ENCODE measurements at regions not wholly inside any gene's neighbourhood (a gene's known extent, or its start where the extent isn't known, plus 50 kb on each side); places are given as distances from the start of the nearest gene placed in this dataset.

DNA sequence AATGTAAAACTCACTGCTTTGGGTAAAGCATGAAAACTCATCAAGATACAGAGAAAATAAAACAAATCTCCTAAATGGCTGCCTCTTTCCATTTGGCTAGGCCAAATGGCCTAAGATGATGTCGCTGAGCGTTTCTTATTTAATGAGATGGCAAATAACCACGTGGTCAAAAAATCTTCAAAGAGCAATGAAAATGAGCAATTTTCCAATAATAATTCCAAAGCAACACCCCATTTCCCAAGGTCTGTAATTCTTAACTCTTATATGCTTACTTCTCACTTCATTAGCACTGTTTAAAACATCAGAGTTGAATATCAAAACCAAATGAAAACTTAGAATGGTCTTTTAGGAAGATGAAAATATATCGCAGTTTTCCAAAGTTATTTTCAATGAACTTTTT is 222.3 kb upstream of the MID1 start:
- no peaks in the 10 kb centered on the region for H3K9me3 ChIP-seq
- H3K27me3 ChIP-seq, result no peaks in the 10 kb centered on the region
- no peak overlapping the region for H3K4me3 ChIP-seq
- no peaks in the 10 kb centered on the region for H3K36me3 ChIP-seq
- H3K4me1 ChIP-seq, result no peaks in the 10 kb centered on the region
- ATAC-seq, result no peak
- H3K27ac ChIP-seq, result no peak overlapping the region
- WGBS, 2 donors (ENCODE audit: low coverage in 1 of 2), result 74 to 78% methylated on average over 4 of the region's 4 CpGs
- TF ChIP-seq, protein P1, sequence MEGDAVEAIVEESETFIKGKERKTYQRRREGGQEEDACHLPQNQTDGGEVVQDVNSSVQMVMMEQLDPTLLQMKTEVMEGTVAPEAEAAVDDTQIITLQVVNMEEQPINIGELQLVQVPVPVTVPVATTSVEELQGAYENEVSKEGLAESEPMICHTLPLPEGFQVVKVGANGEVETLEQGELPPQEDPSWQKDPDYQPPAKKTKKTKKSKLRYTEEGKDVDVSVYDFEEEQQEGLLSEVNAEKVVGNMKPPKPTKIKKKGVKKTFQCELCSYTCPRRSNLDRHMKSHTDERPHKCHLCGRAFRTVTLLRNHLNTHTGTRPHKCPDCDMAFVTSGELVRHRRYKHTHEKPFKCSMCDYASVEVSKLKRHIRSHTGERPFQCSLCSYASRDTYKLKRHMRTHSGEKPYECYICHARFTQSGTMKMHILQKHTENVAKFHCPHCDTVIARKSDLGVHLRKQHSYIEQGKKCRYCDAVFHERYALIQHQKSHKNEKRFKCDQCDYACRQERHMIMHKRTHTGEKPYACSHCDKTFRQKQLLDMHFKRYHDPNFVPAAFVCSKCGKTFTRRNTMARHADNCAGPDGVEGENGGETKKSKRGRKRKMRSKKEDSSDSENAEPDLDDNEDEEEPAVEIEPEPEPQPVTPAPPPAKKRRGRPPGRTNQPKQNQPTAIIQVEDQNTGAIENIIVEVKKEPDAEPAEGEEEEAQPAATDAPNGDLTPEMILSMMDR (IDR thresholded peaks at IDR 0.05), result no peak
- TF ChIP-seq POLR2AphosphoS5 (IDR thresholded peaks at IDR 0.05) (no peak), EP300 (IDR thresholded peaks at IDR 0.05) (no peak), POLR2A (IDR thresholded peaks at IDR 0.05) (no peak)

GRCh38 chrX:10847333-10847732 is 226.9 kb upstream of the MID1 start:
- no peaks in the 10 kb centered on the region for H3K36me3 ChIP-seq
- H3K4me3 ChIP-seq, result no peak overlapping the region
- no peak for TF ChIP-seq POLR2AphosphoS5 (IDR thresholded peaks at IDR 0.05)
- no peaks in the 10 kb centered on the region for H3K4me1 ChIP-seq
- no peak for ATAC-seq
- H3K9me3 ChIP-seq, result no peaks in the 10 kb centered on the region
- no peaks in the 10 kb centered on the region for H3K27me3 ChIP-seq
- no peak overlapping the region for H3K27ac ChIP-seq

DNA sequence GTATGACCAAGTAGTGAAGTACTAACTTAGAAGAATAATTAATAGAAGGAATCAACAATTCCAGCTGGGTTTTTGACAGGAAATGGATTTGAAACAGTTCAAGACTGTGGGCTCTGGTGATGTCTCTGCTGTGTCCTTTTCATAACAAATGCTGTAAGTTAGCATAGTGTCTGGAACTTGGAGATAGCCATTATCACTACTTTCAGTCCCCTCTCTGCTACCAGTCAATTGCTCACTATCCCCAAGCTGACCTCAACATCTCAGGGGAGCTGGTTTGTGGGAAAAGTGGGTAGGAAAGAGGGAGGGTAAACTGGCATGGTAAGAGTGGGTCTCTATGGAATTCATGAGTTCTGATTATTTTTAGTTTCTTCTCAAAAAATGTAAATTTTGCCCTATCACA is 231.4 kb upstream of the MID1 start:
- Histone ChIP-seq H3K4me3 (no peak overlapping the region), H3K27me3 (no peaks in the 10 kb centered on the region), H3K4me1 (no peaks in the 10 kb centered on the region), H3K36me3 (no peaks in the 10 kb centered on the region), H3K27ac (no peak overlapping the region), H3K9me3 (no peaks in the 10 kb centered on the region)
- TF ChIP-seq, protein P1 (IDR thresholded peaks at IDR 0.05), result no peak
- TF ChIP-seq POLR2A (IDR thresholded peaks at IDR 0.05), result no peak
- TF ChIP-seq POLR2AphosphoS5 (IDR thresholded peaks at IDR 0.05), result no peak
- TF ChIP-seq EP300 (IDR thresholded peaks at IDR 0.05), result no peak
- no peak for ATAC-seq

- Histone ChIP-seq H3K27me3 (no peaks in the 10 kb centered on the region), H3K4me3 (no peak overlapping the region), H3K36me3 (no peaks in the 10 kb centered on the region), H3K9me3 (no peaks in the 10 kb centered on the region), H3K4me1 (no peaks in the 10 kb centered on the region), H3K27ac (no peak overlapping the region)
- no peak for TF ChIP-seq POLR2A (IDR thresholded peaks at IDR 0.05)
- TF ChIP-seq POLR2AphosphoS5 (IDR thresholded peaks at IDR 0.05), result no peak
- no peak for TF ChIP-seq EP300 (IDR thresholded peaks at IDR 0.05)
- TF ChIP-seq, protein P1 (IDR thresholded peaks at IDR 0.05), result no peak
- ATAC-seq, result no peak
- WGBS, 2 donors (ENCODE audit: low coverage in 1 of 2), result 36 to 71% methylated on average over 1 to 7 of the region's 7 CpGs
Observed at GRCh38 chrX:10854594-10854993, 234.2 kb upstream of the MID1 start.

- H3K4me3 ChIP-seq, result no peak overlapping the region
- 38 to 73% methylated on average over 2 of the region's 2 CpGs for WGBS, 2 donors (ENCODE audit: low coverage in 1 of 2)
- no peak for ATAC-seq
- no peaks in the 10 kb centered on the region for H3K4me1 ChIP-seq
- no peaks in the 10 kb centered on the region for H3K9me3 ChIP-seq
- H3K36me3 ChIP-seq, result no peaks in the 10 kb centered on the region
- no peaks in the 10 kb centered on the region for H3K27me3 ChIP-seq
- TF ChIP-seq EP300 (IDR thresholded peaks at IDR 0.05), result no peak
- no peak for TF ChIP-seq POLR2A (IDR thresholded peaks at IDR 0.05)
- no peak for TF ChIP-seq POLR2AphosphoS5 (IDR thresholded peaks at IDR 0.05)
- TF ChIP-seq, protein P1 (IDR thresholded peaks at IDR 0.05), result no peak
- no peak overlapping the region for H3K27ac ChIP-seq
Observed at GRCh38 chrX:10855845-10856244, 235.5 kb upstream of the MID1 start.

DNA sequence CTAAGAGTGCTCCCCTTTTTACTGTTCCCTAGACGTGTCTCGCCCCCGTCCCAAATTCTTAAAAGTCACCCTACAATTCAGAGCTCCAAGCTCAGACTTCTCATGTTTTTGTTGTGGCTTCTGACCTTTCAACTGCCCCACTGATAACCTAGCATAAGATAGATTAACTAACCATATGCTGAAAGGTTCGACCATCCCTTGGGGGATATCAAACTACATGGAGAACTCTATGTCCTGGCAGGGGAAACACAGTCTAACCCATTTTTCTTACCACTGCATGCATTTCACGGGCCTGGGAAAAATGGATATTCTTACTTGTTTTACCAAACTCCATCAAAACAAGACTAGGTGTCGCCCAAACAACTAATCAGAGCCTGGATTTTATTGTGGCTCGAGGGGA is 236.4 kb upstream of the MID1 start:
- no peaks in the 10 kb centered on the region for H3K27me3 ChIP-seq
- no peaks in the 10 kb centered on the region for H3K36me3 ChIP-seq
- WGBS, 2 donors (ENCODE audit: low coverage in 1 of 2), result 45 to 96% methylated on average over 3 to 7 of the region's 7 CpGs
- H3K4me3 ChIP-seq, result no peak overlapping the region
- H3K4me1 ChIP-seq, result no peaks in the 10 kb centered on the region
- H3K9me3 ChIP-seq, result no peaks in the 10 kb centered on the region
- no peak for TF ChIP-seq EP300 (IDR thresholded peaks at IDR 0.05)
- TF ChIP-seq, protein P1 (IDR thresholded peaks at IDR 0.05), result no peak
- TF ChIP-seq POLR2AphosphoS5 (IDR thresholded peaks at IDR 0.05), result no peak
- no peak for TF ChIP-seq POLR2A (IDR thresholded peaks at IDR 0.05)
- ATAC-seq, result no peak
- no peak overlapping the region for H3K27ac ChIP-seq

Data from gastroesophageal sphincter (tissue), 4 donors.